ENCODE measurements at regions not wholly inside any gene's neighbourhood (a gene's known extent, or its start where the extent isn't known, plus 50 kb on each side); places are given as distances from the start of the nearest gene placed in this dataset.

- no peak for DNase-seq
Observed at GRCh38 chr1:234972411-234973191, 156.0 kb downstream of the TOMM20 start.

- no peak for DNase-seq
Observed at GRCh38 chr1:234971586-234972297, 156.9 kb downstream of the TOMM20 start.

- DNase-seq, result no peak
Observed at GRCh38 chr1:234970731-234971476, 157.7 kb downstream of the TOMM20 start.

- DNase-seq, result no peak
Observed at GRCh38 chr1:234970401-234970730, 158.3 kb downstream of the TOMM20 start.

- DNase-seq, result peak; percentile 48
Observed at GRCh38 chr1:234969581-234970400, 158.8 kb downstream of the TOMM20 start.

- no peak for DNase-seq
Observed at GRCh38 chr1:234969011-234969441, 159.6 kb downstream of the TOMM20 start.

GRCh38 chr1:234968451-234968850 is 160.2 kb downstream of the TOMM20 start:
- DNase-seq, result no peak

- no peak for DNase-seq
Observed at GRCh38 chr1:234967121-234967520, 161.5 kb downstream of the TOMM20 start.

GRCh38 chr1:234965111-234965510 is 163.5 kb downstream of the TOMM20 start:
- no peak for DNase-seq

GRCh38 chr1:234963904-234964702 is 164.5 kb downstream of the TOMM20 start:
- DNase-seq, result no peak

- DNase-seq, result no peak
Observed at GRCh38 chr1:234963180-234963903, 165.3 kb downstream of the TOMM20 start.

GRCh38 chr1:234962340-234962989 is 166.2 kb downstream of the TOMM20 start:
- DNase-seq, result no peak

- DNase-seq, result no peak
Observed at GRCh38 chr1:234961456-234962339, 166.9 kb downstream of the TOMM20 start.

GRCh38 chr1:234960722-234961455 is 167.7 kb downstream of the TOMM20 start:
- DNase-seq, result no peak

- DNase-seq, result no peak
Observed at GRCh38 chr1:234958706-234959657, 169.7 kb downstream of the TOMM20 start.

GRCh38 chr1:234958066-234958705 is 170.5 kb downstream of the TOMM20 start:
- DNase-seq, result no peak

Measured in NCI-H1417 treated with DMSO at 0.1 percent for 48 hours (cell line).